Left kidney (tissue), 1 donor: ENCODE measurements at regions not wholly inside any gene's neighbourhood (a gene's known extent, or its start where the extent isn't known, plus 50 kb on each side); places are given as distances from the start of the nearest gene placed in this dataset.

Source experiments
- DNase-seq: peaks from one replicate; pipeline ENCODE4 v3.0.0-alpha.2; 2013

- no peak for DNase-seq
Measured at GRCh38 chr13:76053181-76053580, 417.1 kb downstream of the LMO7 start.

- no peak for DNase-seq
Measured at GRCh38 chr13:76049376-76049746, 413.2 kb downstream of the LMO7 start.

GRCh38 chr13:76048675-76049375, 412.7 kb downstream of the LMO7 start:
- DNase-seq, result peak; percentile 3

GRCh38 chr13:76048131-76048530, 412.0 kb downstream of the LMO7 start:
- DNase-seq, result no peak

- no peak for DNase-seq
Measured at GRCh38 chr13:76043874-76044273, 407.7 kb downstream of the LMO7 start.

- DNase-seq, result no peak
Measured at GRCh38 chr13:76038920-76039716, 403.0 kb downstream of the LMO7 start.

GRCh38 chr13:76036176-76036575, 400.0 kb downstream of the LMO7 start:
- DNase-seq, result no peak

- DNase-seq, result no peak
Measured at GRCh38 chr13:76035711-76036110, 399.6 kb downstream of the LMO7 start.

GRCh38 chr13:76029706-76030105, 393.6 kb downstream of the LMO7 start:
- no peak for DNase-seq

- DNase-seq, result no peak
Measured at GRCh38 chr13:76029088-76029487, 393.0 kb downstream of the LMO7 start.

GRCh38 chr13:76027131-76027530, 391.0 kb downstream of the LMO7 start:
- no peak for DNase-seq

- DNase-seq, result no peak
Measured at GRCh38 chr13:76025392-76025791, 389.3 kb downstream of the LMO7 start.

- DNase-seq, result no peak
Measured at GRCh38 chr13:76024151-76024550, 388.0 kb downstream of the LMO7 start.

- DNase-seq, result no peak
Measured at GRCh38 chr13:76023652-76024051, 387.5 kb downstream of the LMO7 start.

- no peak for DNase-seq
Measured at GRCh38 chr13:76020421-76020955, 384.4 kb downstream of the LMO7 start.

GRCh38 chr13:76019421-76020044, 383.4 kb downstream of the LMO7 start:
- DNase-seq, result no peak

- DNase-seq, result no peak
Measured at GRCh38 chr13:76017861-76018556, 381.9 kb downstream of the LMO7 start.

GRCh38 chr13:76016799-76017400, 380.8 kb downstream of the LMO7 start:
- no peak for DNase-seq

GRCh38 chr13:76014406-76015318, 378.5 kb downstream of the LMO7 start:
- DNase-seq, result peak; percentile 60

GRCh38 chr13:76012091-76012721, 376.1 kb downstream of the LMO7 start:
- DNase-seq, result no peak
